Thoracic aorta (tissue), 2 donors: ENCODE measurements at regions not wholly inside any gene's neighbourhood (a gene's known extent, or its start where the extent isn't known, plus 50 kb on each side); places are given as distances from the start of the nearest gene placed in this dataset.

Experiments used
- ATAC-seq: fragments of 150-250 bp; one replicate; pipeline ENCODE4 v1.8.0; 2017; ENCODE audit warnings: low read depth; ENCODE audit not compliant: insufficient number of reproducible peaks, low FRiP score
- DNase-seq: peaks from one replicate; pipeline ENCODE4 v3.0.0-alpha.2; 2020; ENCODE audit warnings: low spot score
- H3K27ac ChIP-seq, 2 donors: fragments of 200-600 bp; sonication (generic); 1 replicate in 1 of 2; 2 replicates in 1 of 2; pipeline ENCODE4 v1.5.1; 2016; ENCODE audit warnings: mild to moderate bottlenecking in 2 of 2, moderate library complexity in 2 of 2
- H3K27me3 ChIP-seq: fragments of 200-600 bp; sonication (generic); replicated peaks from 2 replicates; pipeline ENCODE4 v1.6.0; 2016; ENCODE audit warnings: mild to moderate bottlenecking; ENCODE audit not compliant: insufficient read depth
- H3K36me3 ChIP-seq: fragments of 200-600 bp; sonication (generic); one replicate; pipeline ENCODE4 v1.5.1; 2016
- H3K4me1 ChIP-seq, 2 donors: fragments of 200-600 bp; sonication (generic); 1 replicate in 1 of 2; 2 replicates in 1 of 2; pipeline versions ENCODE4 v1.5.1 to v1.6.0; 2016; ENCODE audit warnings: low read depth in 2 of 2, mild to moderate bottlenecking in 1 of 2; ENCODE audit not compliant: control insufficient read depth in 1 of 2
- H3K4me3 ChIP-seq: fragments of 200-600 bp; sonication (generic); 2 replicates; pipeline ENCODE4 v1.5.1; 2016; ENCODE audit warnings: mild to moderate bottlenecking
- H3K9me3 ChIP-seq: fragments of 200-600 bp; sonication (generic); 2 replicates; pipeline ENCODE4 v1.5.1; 2016
- TF ChIP-seq, protein P1 (sequence below): fragments of 200-600 bp; sonication (generic); IDR thresholded peaks from one replicate; pipeline ENCODE4 v1.5.1; 2019; ENCODE audit warnings: antibody characterized with exemption

- Histone ChIP-seq H3K9me3 (no peaks in the 10 kb centered on the region), H3K4me3 (no peak overlapping the region), H3K36me3 (no peaks in the 10 kb centered on the region), H3K27me3 (no peaks in the 10 kb centered on the region), H3K27ac (no peak overlapping the region), H3K4me1 (no peaks in the 10 kb centered on the region)
- TF ChIP-seq, protein P1, sequence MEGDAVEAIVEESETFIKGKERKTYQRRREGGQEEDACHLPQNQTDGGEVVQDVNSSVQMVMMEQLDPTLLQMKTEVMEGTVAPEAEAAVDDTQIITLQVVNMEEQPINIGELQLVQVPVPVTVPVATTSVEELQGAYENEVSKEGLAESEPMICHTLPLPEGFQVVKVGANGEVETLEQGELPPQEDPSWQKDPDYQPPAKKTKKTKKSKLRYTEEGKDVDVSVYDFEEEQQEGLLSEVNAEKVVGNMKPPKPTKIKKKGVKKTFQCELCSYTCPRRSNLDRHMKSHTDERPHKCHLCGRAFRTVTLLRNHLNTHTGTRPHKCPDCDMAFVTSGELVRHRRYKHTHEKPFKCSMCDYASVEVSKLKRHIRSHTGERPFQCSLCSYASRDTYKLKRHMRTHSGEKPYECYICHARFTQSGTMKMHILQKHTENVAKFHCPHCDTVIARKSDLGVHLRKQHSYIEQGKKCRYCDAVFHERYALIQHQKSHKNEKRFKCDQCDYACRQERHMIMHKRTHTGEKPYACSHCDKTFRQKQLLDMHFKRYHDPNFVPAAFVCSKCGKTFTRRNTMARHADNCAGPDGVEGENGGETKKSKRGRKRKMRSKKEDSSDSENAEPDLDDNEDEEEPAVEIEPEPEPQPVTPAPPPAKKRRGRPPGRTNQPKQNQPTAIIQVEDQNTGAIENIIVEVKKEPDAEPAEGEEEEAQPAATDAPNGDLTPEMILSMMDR: no peak
- DNase-seq: no peak
- no peak for ATAC-seq
Observed at GRCh38 chr10:128528167-128528566, 401.9 kb upstream of the MKI67 start.

- ATAC-seq (no peak), DNase-seq (no peak)
- Histone ChIP-seq H3K4me3 (no peak overlapping the region), H3K36me3 (no peaks in the 10 kb centered on the region), H3K27me3 (no peaks in the 10 kb centered on the region), H3K9me3 (no peaks in the 10 kb centered on the region), H3K27ac (no peak overlapping the region), H3K4me1 (no peaks in the 10 kb centered on the region)
- TF ChIP-seq, protein P1: no peak
Observed at GRCh38 chr10:128528781-128529180, 402.6 kb upstream of the MKI67 start.

DNA sequence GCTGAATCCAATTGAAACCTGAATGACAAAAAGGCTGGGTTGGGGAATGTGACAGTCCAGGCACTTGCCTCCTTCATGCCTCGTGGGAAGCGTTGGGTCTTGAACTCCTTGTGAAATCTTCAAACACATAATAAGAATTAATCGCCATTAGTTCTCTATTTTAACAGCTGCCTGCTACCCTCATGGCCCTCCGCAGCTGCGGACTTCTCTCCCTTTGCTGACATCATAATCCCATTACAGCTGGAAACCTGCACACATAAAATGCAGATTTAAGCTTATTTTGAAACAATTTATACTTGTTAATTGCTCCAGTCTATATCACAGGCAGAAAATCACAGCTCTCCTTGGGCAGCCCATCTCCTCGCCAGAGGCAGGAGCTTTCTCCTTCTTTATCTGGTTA lies 403.0 kb upstream of the MKI67 start:
- H3K36me3 ChIP-seq: no peaks in the 10 kb centered on the region
- no peak for DNase-seq
- H3K9me3 ChIP-seq: no peaks in the 10 kb centered on the region
- TF ChIP-seq, protein P1: no peak
- no peak for ATAC-seq
- H3K27me3 ChIP-seq: no peaks in the 10 kb centered on the region
- H3K4me3 ChIP-seq: no peak overlapping the region
- H3K4me1 ChIP-seq: no peaks in the 10 kb centered on the region
- no peak overlapping the region for H3K27ac ChIP-seq

DNA sequence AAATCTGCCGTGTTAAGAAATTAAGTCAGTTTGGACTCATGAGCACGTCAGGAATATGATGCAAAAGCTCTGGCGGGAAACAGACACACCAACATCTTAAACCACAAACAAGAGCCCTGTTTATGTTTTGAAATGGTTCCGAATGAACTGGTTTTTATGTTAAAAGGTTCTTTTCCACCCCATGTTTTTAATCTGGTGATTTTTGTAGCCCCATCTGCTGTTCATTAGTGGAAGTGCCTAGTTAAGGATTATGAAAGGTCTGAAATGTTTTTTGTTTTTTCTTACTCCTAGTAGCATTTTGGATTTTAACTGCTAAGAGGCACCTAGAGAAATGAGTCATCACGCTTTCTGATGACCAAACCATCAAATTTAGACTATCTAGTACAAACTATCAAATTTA lies 404.1 kb upstream of the MKI67 start:
- H3K4me3 ChIP-seq: no peak overlapping the region
- H3K36me3 ChIP-seq: no peaks in the 10 kb centered on the region
- H3K9me3 ChIP-seq: no peaks in the 10 kb centered on the region
- no peak overlapping the region for H3K27ac ChIP-seq
- no peak for ATAC-seq
- H3K4me1 ChIP-seq: no peaks in the 10 kb centered on the region
- TF ChIP-seq, protein P1: no peak
- H3K27me3 ChIP-seq: no peaks in the 10 kb centered on the region
- DNase-seq: no peak

- H3K4me1 ChIP-seq: no peaks in the 10 kb centered on the region
- no peaks in the 10 kb centered on the region for H3K36me3 ChIP-seq
- ATAC-seq (no peak), DNase-seq (no peak)
- H3K27me3 ChIP-seq: no peaks in the 10 kb centered on the region
- H3K27ac ChIP-seq: no peak overlapping the region
- H3K4me3 ChIP-seq: no peak overlapping the region
- TF ChIP-seq, protein P1: no peak
- H3K9me3 ChIP-seq: no peaks in the 10 kb centered on the region
Observed at GRCh38 chr10:128530946-128531345, 404.7 kb upstream of the MKI67 start.
